MCF 10A (cell line): ENCODE measurements at regions not wholly inside any gene's neighbourhood (a gene's known extent, or its start where the extent isn't known, plus 50 kb on each side); places are given as distances from the start of the nearest gene placed in this dataset.

Experiments used
- BruUV-seq: library from RNA; stranded (reverse); fragments of 400-500 nt; replicated peaks from 2 replicates; lab custom pipeline; 2021; lab: Mats Ljungman, UMichigan
- CTCF ChIA-PET: fragments of 300-600 bp; sonication (Branson Sonifier 250); formaldehyde crosslinking; extraction: SDS; loops from one replicate; lab custom pipeline; 2021; ENCODE audit warnings: antibody characterized with exemption, inconsistent platforms; lab: Yijun Ruan, JAX
- POLR2A ChIA-PET: fragments of 300-600, 350-650 bp; sonication (Branson Sonifier 250); formaldehyde crosslinking; extraction: SDS; loops from one replicate; lab custom pipeline; 2020; ENCODE audit warnings: antibody characterized with exemption, inconsistent platforms; lab: Yijun Ruan, JAX
- DNase-seq: peaks from one replicate; pipeline ENCODE4 v3.0.0-alpha.2; 2018; ENCODE audit not compliant: unreplicated experiment
- H3K27ac Mint-ChIP-seq: one replicate; pipeline ENCODE4 v1.8.0; 2022; ENCODE audit warnings: mild to moderate bottlenecking, low read depth, mixed read lengths; ENCODE audit not compliant: unreplicated experiment
- H3K27me3 Mint-ChIP-seq: one replicate; pipeline ENCODE4 v1.8.0; 2022; ENCODE audit warnings: mixed read lengths; ENCODE audit not compliant: insufficient read depth, unreplicated experiment
- H3K36me3 Mint-ChIP-seq: one replicate; pipeline ENCODE4 v1.8.0; 2022; ENCODE audit warnings: mild to moderate bottlenecking, moderate library complexity, mixed read lengths; ENCODE audit not compliant: insufficient read depth, unreplicated experiment
- H3K4me1 Mint-ChIP-seq: one replicate; pipeline ENCODE4 v1.8.0; 2022; ENCODE audit warnings: mixed read lengths; ENCODE audit not compliant: insufficient read depth, unreplicated experiment
- H3K4me3 Mint-ChIP-seq: one replicate; pipeline ENCODE4 v1.8.0; 2022; ENCODE audit warnings: mild to moderate bottlenecking, moderate library complexity, mixed read lengths; ENCODE audit not compliant: unreplicated experiment
- H3K9me3 Mint-ChIP-seq: one replicate; pipeline ENCODE4 v1.8.0; 2022; ENCODE audit warnings: mixed read lengths; ENCODE audit not compliant: unreplicated experiment
- intact Hi-C: fragments of 100-400 bp; cut with micrococcal nuclease; formaldehyde crosslinking; loops from 2 replicates; pipeline ENCODE4 v1.14.1; 2022
- TF ChIP-seq, protein P1 (sequence below): fragments of 200-600 bp; IDR thresholded peaks from one replicate; pipeline ENCODE4 v1.8.0; 2022; ENCODE audit warnings: antibody characterized with exemption, mild to moderate bottlenecking; ENCODE audit not compliant: unreplicated experiment

DNA sequence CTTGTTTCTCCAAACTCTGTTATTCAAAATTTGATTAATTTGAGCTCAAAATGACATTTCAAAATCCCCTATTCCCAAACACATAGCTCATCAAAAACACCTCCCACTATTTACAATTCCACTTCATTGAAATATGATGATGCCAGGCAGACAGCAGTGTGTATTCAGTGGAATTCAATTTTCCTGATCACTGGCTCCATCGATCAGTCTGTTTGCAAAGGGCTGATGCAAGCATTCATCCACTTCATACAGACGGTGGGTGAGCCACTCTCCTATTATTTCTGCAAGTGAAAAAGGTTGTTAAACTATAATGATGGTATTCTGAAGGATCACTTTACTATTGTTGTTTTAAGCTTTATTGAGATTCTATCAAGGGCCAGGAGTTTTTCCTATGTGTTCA, 90.7 kb downstream of the RTP4 start:
- Mint-ChIP-seq H3K36me3 (no peaks in the 10 kb centered on the region), H3K27ac (no peak overlapping the region), H3K4me3 (no peak overlapping the region), H3K4me1 (no peaks in the 10 kb centered on the region), H3K27me3 (peaks cover 79% of the 10 kb centered on the region), H3K9me3 (no peaks in the 10 kb centered on the region)
- ChIA-PET POLR2A (no interaction called here), CTCF (no interaction called here)
- no peak for DNase-seq
- TF ChIP-seq, protein P1, sequence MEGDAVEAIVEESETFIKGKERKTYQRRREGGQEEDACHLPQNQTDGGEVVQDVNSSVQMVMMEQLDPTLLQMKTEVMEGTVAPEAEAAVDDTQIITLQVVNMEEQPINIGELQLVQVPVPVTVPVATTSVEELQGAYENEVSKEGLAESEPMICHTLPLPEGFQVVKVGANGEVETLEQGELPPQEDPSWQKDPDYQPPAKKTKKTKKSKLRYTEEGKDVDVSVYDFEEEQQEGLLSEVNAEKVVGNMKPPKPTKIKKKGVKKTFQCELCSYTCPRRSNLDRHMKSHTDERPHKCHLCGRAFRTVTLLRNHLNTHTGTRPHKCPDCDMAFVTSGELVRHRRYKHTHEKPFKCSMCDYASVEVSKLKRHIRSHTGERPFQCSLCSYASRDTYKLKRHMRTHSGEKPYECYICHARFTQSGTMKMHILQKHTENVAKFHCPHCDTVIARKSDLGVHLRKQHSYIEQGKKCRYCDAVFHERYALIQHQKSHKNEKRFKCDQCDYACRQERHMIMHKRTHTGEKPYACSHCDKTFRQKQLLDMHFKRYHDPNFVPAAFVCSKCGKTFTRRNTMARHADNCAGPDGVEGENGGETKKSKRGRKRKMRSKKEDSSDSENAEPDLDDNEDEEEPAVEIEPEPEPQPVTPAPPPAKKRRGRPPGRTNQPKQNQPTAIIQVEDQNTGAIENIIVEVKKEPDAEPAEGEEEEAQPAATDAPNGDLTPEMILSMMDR = no peak
- BruUV-seq = no TSS peak
- intact Hi-C loops = no loop called here

GRCh38 chr3:187458383-187458782, 90.2 kb downstream of the RTP4 start:
- no peak overlapping the region for H3K4me3 Mint-ChIP-seq
- H3K27ac Mint-ChIP-seq = no peak overlapping the region
- CTCF ChIA-PET = no interaction called here
- H3K36me3 Mint-ChIP-seq = no peaks in the 10 kb centered on the region
- TF ChIP-seq, protein P1 = no peak
- peaks cover 79% of the 10 kb centered on the region for H3K27me3 Mint-ChIP-seq
- DNase-seq = no peak
- intact Hi-C loops = no loop called here
- no peaks in the 10 kb centered on the region for H3K4me1 Mint-ChIP-seq
- no peaks in the 10 kb centered on the region for H3K9me3 Mint-ChIP-seq
- POLR2A ChIA-PET = no interaction called here
- no TSS peak for BruUV-seq

- Mint-ChIP-seq H3K4me1 (no peaks in the 10 kb centered on the region), H3K27ac (no peak overlapping the region), H3K4me3 (no peak overlapping the region), H3K9me3 (no peaks in the 10 kb centered on the region), H3K27me3 (peaks cover 77% of the 10 kb centered on the region), H3K36me3 (no peaks in the 10 kb centered on the region)
- ChIA-PET CTCF (no interaction called here), POLR2A (no interaction called here)
- DNase-seq = peak; percentile 33
- TF ChIP-seq, protein P1 = no peak
- intact Hi-C loops = no loop called here
- no TSS peak for BruUV-seq
Measured at GRCh38 chr3:187456250-187456649, 88.1 kb downstream of the RTP4 start.

- Mint-ChIP-seq H3K4me1 (no peaks in the 10 kb centered on the region), H3K9me3 (no peaks in the 10 kb centered on the region), H3K36me3 (no peaks in the 10 kb centered on the region), H3K27me3 (peaks cover 86% of the 10 kb centered on the region), H3K4me3 (no peak overlapping the region), H3K27ac (no peak overlapping the region)
- TF ChIP-seq, protein P1 = no peak
- intact Hi-C loops = no loop called here
- BruUV-seq = no TSS peak
- CTCF ChIA-PET = interaction anchor here (0.7 kb wide), 1 partner anchor 135 kb away, joined by 3 read pairs; no protein-coding TSS in a partner anchor
- POLR2A ChIA-PET = no interaction called here
- DNase-seq = no peak
Measured at GRCh38 chr3:187454085-187454815, 86.1 kb downstream of the RTP4 start.
